CD4-positive, alpha-beta memory T cell (primary cell): ENCODE measurements at regions not wholly inside any gene's neighbourhood (a gene's known extent, or its start where the extent isn't known, plus 50 kb on each side); places are given as distances from the start of the nearest gene placed in this dataset.

Experiments
- CTCF ChIA-PET: fragments of 350-600 bp; sonication (Branson Sonifier 250); formaldehyde crosslinking; loops from one replicate; lab custom pipeline; 2021; ENCODE audit warnings: inconsistent platforms; ENCODE audit not compliant: partially characterized antibody; lab: Charles Lee
- POLR2A ChIA-PET: fragments of 350-600 bp; sonication (Branson Sonifier 250); formaldehyde crosslinking; loops from one replicate; lab custom pipeline; 2021; ENCODE audit not compliant: partially characterized antibody; lab: Charles Lee
- DNase-seq, 5 donors: peaks; one replicate each; pipeline versions ENCODE4 v3.0.0 to v3.0.0-alpha.2; 2020 to 2022; ENCODE audit warnings: mixed read lengths in 1 of 5
- H3K27ac ChIP-seq: one replicate; pipeline ENCODE4 v1.7.0; 2013; ENCODE audit warnings: low read depth, low read length
- H3K27me3 ChIP-seq: 2 replicates; pipeline ENCODE4 v1.7.0; 2013; ENCODE audit warnings: mild to moderate bottlenecking, low read length, moderate library complexity; ENCODE audit not compliant: insufficient read depth
- H3K36me3 ChIP-seq: 2 replicates; pipeline ENCODE4 v1.7.0; 2013; ENCODE audit warnings: mild to moderate bottlenecking, low read length, moderate library complexity; ENCODE audit not compliant: insufficient read depth
- H3K4me1 ChIP-seq: 2 replicates; pipeline ENCODE4 v1.7.0; 2013; ENCODE audit warnings: mild to moderate bottlenecking, low read length, moderate library complexity; ENCODE audit not compliant: insufficient read depth
- H3K4me3 ChIP-seq, 2 donors: one replicate each; pipeline ENCODE4 v1.7.0; 2013; ENCODE audit warnings: low read length in 2 of 2, mild to moderate bottlenecking in 1 of 2
- H3K9me3 ChIP-seq, 2 donors: one replicate each; pipeline ENCODE4 v1.7.0; 2013; ENCODE audit warnings: low read length in 2 of 2, control low read depth in 1 of 2; ENCODE audit not compliant: control insufficient read depth in 1 of 2
- H3K27ac Mint-ChIP-seq, 7 donors: one replicate each; pipeline ENCODE4 v1.8.0; 2020 to 2021; ENCODE audit warnings: mixed read lengths in 7 of 7, mild to moderate bottlenecking in 6 of 7, inconsistent platforms in 3 of 7, moderate library complexity in 3 of 7
- H3K27me3 Mint-ChIP-seq, 2 donors: one replicate each; pipeline ENCODE4 v1.8.0; 2020 to 2021; ENCODE audit warnings: mixed read lengths in 2 of 2
- H3K36me3 Mint-ChIP-seq, 2 donors: one replicate each; pipeline ENCODE4 v1.8.0; 2020 to 2021; ENCODE audit warnings: mixed read lengths in 2 of 2, inconsistent platforms in 1 of 2, mild to moderate bottlenecking in 1 of 2
- H3K4me1 Mint-ChIP-seq, 4 donors: one replicate each; pipeline ENCODE4 v1.8.0; 2020 to 2021; ENCODE audit warnings: mixed read lengths in 4 of 4, mild to moderate bottlenecking in 1 of 4
- H3K4me3 Mint-ChIP-seq, 8 donors: one replicate each; pipeline ENCODE4 v1.8.0; 2020 to 2021; ENCODE audit warnings: mixed read lengths in 8 of 8, mild to moderate bottlenecking in 7 of 8, moderate library complexity in 6 of 8, inconsistent platforms in 3 of 8
- H3K9me3 Mint-ChIP-seq, 8 donors: one replicate each; pipeline ENCODE4 v1.8.0; 2020 to 2021; ENCODE audit warnings: mixed read lengths in 8 of 8, mild to moderate bottlenecking in 5 of 8, inconsistent platforms in 3 of 8, moderate library complexity in 1 of 8
- intact Hi-C: fragments of 100-400 bp; cut with micrococcal nuclease; formaldehyde crosslinking; loops from one replicate; pipeline ENCODE4 v1.15.1; 2023

DNA sequence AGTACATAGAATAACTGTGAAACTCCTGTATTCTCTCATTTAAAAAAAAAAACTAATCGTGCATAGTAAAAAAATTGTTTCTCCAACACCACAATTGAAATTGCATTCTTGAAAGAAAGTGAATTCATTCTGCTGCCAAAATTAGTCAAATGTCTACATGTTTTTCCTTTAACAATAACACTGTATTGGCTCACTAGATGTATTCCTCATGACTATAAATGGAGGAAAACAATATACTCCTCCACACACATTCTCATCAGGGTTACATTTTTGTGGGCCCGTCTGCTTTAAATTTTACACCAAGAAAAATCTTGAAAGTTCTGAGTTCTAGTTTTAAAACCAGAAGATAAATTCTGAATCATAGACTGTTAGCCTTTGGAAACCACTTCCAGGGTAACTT lies 233.6 kb downstream of the KLF12 start:
- intact Hi-C loops = no loop called here
- Mint-ChIP-seq H3K4me3 (no peak overlapping the region), H3K27ac (no peak overlapping the region), H3K9me3 (peaks cover 0 to 9% (median 0%) of the 10 kb centered on the region in 8 donors), H3K36me3 (peaks cover 32 to 43% of the 10 kb centered on the region in 2 donors), H3K4me1 (peaks cover 49 to 78% (median 63%) of the 10 kb centered on the region in 4 donors), H3K27me3 (no peaks in the 10 kb centered on the region)
- Histone ChIP-seq H3K4me3 (no peak overlapping the region), H3K36me3 (no peaks in the 10 kb centered on the region), H3K27ac (no peak overlapping the region), H3K9me3 (no peaks in the 10 kb centered on the region), H3K27me3 (no peaks in the 10 kb centered on the region), H3K4me1 (peaks cover 59% of the 10 kb centered on the region)
- DNase-seq = no peak
- POLR2A ChIA-PET = no interaction called here
- CTCF ChIA-PET = no interaction called here

DNA sequence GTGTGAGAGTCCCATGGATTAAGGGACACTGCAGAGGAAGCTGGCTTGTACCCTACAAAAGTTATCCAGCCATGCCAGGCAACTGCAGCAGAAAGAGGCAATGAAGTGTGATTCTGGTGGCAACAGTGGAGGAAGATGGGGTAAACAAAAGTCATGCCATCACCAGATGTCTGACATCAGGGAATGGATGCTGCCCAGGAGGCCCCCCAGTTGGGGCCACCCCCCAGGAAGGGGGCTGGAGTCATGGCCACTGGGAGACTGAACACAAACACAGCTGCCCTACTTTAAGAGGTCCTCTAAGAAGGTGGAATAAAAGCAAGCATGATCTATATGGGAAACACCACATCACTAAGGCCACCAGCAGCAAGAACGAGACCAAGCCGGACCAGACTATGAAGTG lies 235.3 kb downstream of the KLF12 start:
- peak in 1 of 5 donors; percentile 20 for DNase-seq
- Histone ChIP-seq H3K36me3 (no peaks in the 10 kb centered on the region), H3K27me3 (no peaks in the 10 kb centered on the region), H3K4me1 (peaks cover 58% of the 10 kb centered on the region), H3K4me3 (no peak overlapping the region), H3K27ac (no peak overlapping the region), H3K9me3 (no peaks in the 10 kb centered on the region)
- Mint-ChIP-seq H3K36me3 (peaks cover 36 to 40% of the 10 kb centered on the region in 2 donors), H3K9me3 (peaks cover 0 to 9% (median 0%) of the 10 kb centered on the region in 8 donors), H3K4me3 (no peak overlapping the region), H3K4me1 (peaks cover 50 to 80% (median 65%) of the 10 kb centered on the region in 4 donors), H3K27me3 (no peaks in the 10 kb centered on the region), H3K27ac (peak overlapping the region in 1 of 7 donors; percentile 63)
- POLR2A ChIA-PET = no interaction called here
- CTCF ChIA-PET = no interaction called here
- intact Hi-C loops = no loop called here

DNA sequence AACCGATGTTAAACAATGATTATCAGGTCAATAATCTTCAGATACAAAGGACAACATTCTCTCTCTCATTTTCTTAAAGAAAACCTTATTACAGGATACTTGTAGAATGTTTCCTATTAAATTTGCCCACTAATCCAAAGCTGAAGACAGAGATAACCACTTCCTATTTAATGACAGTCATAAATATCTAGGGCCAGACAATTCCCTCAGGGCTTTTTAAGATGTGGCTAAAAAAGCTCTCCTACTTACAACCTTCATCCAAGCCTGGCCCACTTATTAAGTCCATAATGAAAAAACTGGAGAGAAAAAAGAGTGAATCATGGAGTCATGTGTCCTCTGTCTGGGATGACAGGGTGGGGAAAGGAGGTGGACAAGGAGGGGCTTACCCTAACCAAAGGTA lies 235.9 kb downstream of the KLF12 start:
- ChIA-PET CTCF (no interaction called here), POLR2A (no interaction called here)
- Histone ChIP-seq H3K36me3 (no peaks in the 10 kb centered on the region), H3K27me3 (no peaks in the 10 kb centered on the region), H3K9me3 (no peaks in the 10 kb centered on the region), H3K4me1 (peaks cover 52% of the 10 kb centered on the region), H3K4me3 (no peak overlapping the region), H3K27ac (no peak overlapping the region)
- Mint-ChIP-seq H3K36me3 (peaks cover 35 to 41% of the 10 kb centered on the region in 2 donors), H3K4me3 (no peak overlapping the region), H3K27ac (peak overlapping the region in 3 of 7 donors; percentile 22 to 38 (median 33)), H3K27me3 (no peaks in the 10 kb centered on the region), H3K4me1 (peaks cover 52 to 75% (median 62%) of the 10 kb centered on the region in 4 donors), H3K9me3 (peaks cover 0 to 9% (median 0%) of the 10 kb centered on the region in 8 donors)
- DNase-seq = no peak
- intact Hi-C loops = no loop called here

DNA sequence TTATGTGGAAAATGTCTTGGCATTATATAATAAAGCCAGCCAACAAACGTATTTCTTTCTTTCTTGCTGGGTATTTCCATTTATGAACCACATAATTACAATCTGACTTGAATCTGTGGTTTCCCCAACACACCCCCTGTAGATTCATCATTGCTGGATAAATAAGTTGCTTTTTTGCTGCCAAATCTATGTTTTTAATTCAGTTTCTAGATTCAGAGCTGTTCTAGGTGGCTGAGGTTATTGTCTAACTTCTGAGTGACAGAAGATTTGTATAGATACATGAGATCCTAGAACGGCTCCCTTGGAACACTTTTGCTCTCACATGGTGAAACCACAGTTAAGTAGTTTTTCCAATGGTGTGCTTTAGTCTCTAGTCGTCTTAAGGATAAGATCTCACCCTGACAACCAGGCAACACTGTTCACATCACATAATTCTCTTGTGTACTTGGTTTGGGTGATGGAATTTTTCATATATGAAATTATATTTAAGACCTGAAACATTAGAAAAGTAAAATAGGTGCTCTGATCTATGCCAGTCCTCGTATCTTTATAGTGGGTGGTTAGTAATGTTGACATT lies 239.1 kb downstream of the KLF12 start:
- H3K9me3 ChIP-seq = no peaks in the 10 kb centered on the region
- no peaks in the 10 kb centered on the region for H3K27me3 ChIP-seq
- H3K36me3 ChIP-seq = no peaks in the 10 kb centered on the region
- DNase-seq = peak in 1 of 5 donors; percentile 14
- no peak overlapping the region for H3K27ac ChIP-seq
- POLR2A ChIA-PET = no interaction called here
- Mint-ChIP-seq H3K4me3 (peak overlapping the region in 3 of 8 donors; percentile 5 to 62 (median 25)), H3K36me3 (peaks cover 21 to 24% of the 10 kb centered on the region in 2 donors), H3K27me3 (no peaks in the 10 kb centered on the region), H3K27ac (peak overlapping the region in 4 of 7 donors; percentile 57 to 91 (median 70)), H3K9me3 (no peaks in the 10 kb centered on the region), H3K4me1 (peaks cover 44 to 59% (median 47%) of the 10 kb centered on the region in 4 donors)
- CTCF ChIA-PET = no interaction called here
- H3K4me3 ChIP-seq = no peak overlapping the region
- intact Hi-C loops = loop anchor here (5.0 kb wide), 1 partner anchor 32 kb away; no protein-coding TSS in a partner anchor
- H3K4me1 ChIP-seq = peaks cover 33% of the 10 kb centered on the region

DNA sequence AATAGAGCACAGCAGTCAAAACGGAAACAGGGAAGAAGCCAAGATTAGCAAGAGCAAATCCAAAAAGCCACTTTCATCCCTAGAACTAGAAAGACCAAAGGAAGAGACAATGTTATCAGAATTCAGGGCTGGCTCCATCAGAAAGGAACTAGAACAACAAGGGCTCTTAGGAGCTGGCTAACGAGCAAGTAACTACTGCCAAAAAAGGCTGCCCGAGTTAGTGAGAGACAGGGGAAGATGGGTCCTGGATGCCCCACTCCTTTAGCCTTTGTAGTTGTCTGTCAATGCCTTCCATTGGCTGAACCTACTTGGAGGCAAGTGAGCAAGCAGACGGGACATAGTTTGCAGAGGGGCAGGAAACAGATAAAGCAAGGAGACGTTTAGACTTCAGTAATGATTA lies 240.4 kb downstream of the KLF12 start:
- Histone ChIP-seq H3K4me1 (peaks cover 28% of the 10 kb centered on the region), H3K9me3 (no peaks in the 10 kb centered on the region), H3K36me3 (no peaks in the 10 kb centered on the region), H3K27me3 (no peaks in the 10 kb centered on the region), H3K4me3 (no peak overlapping the region), H3K27ac (no peak overlapping the region)
- H3K27ac Mint-ChIP-seq = no peak overlapping the region
- H3K9me3 Mint-ChIP-seq = no peaks in the 10 kb centered on the region
- H3K4me3 Mint-ChIP-seq = no peak overlapping the region
- DNase-seq = no peak
- intact Hi-C loops = loop anchor here (5.0 kb wide), 1 partner anchor 33 kb away; no protein-coding TSS in a partner anchor
- CTCF ChIA-PET = no interaction called here
- peaks cover 14 to 16% of the 10 kb centered on the region in 2 donors for H3K36me3 Mint-ChIP-seq
- H3K4me1 Mint-ChIP-seq = peaks cover 39 to 47% (median 44%) of the 10 kb centered on the region in 4 donors
- no peaks in the 10 kb centered on the region for H3K27me3 Mint-ChIP-seq
- POLR2A ChIA-PET = no interaction called here

DNA sequence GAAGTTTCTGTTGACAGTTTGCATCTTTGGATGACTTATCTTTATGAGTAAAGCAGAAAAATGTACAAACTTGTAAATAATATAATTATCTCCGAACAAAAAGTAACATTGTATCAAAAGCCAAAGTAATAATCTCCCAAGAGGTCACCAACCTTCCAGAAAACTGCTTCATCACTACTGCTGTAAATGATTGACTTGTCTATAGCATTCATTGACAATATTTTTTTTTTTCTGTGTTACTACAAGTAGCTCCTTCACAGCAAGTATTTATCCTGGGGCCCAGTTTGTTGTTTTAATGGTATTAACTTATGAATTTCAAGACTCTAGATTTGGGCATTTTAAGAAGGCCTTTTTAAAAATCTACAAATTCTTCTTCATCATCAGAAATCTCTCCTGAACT lies 242.4 kb downstream of the KLF12 start:
- no peak overlapping the region for H3K27ac Mint-ChIP-seq
- Histone ChIP-seq H3K36me3 (no peaks in the 10 kb centered on the region), H3K27me3 (no peaks in the 10 kb centered on the region), H3K9me3 (no peaks in the 10 kb centered on the region), H3K27ac (no peak overlapping the region), H3K4me3 (no peak overlapping the region), H3K4me1 (peaks cover 18% of the 10 kb centered on the region)
- no peak for DNase-seq
- intact Hi-C loops = loop anchor here (2.0 to 5.0 kb wide), 2 partner anchors 19 to 35 kb away; no protein-coding TSS in a partner anchor
- peaks cover 19% of the 10 kb centered on the region in 2 donors for H3K36me3 Mint-ChIP-seq
- H3K9me3 Mint-ChIP-seq = no peaks in the 10 kb centered on the region
- POLR2A ChIA-PET = interaction anchor here (1.2 kb wide), 1 partner anchor 32 kb away, joined by 3 read pairs; no protein-coding TSS in a partner anchor
- CTCF ChIA-PET = no interaction called here
- H3K27me3 Mint-ChIP-seq = no peaks in the 10 kb centered on the region
- peaks cover 20 to 32% (median 30%) of the 10 kb centered on the region in 4 donors for H3K4me1 Mint-ChIP-seq
- H3K4me3 Mint-ChIP-seq = no peak overlapping the region

DNA sequence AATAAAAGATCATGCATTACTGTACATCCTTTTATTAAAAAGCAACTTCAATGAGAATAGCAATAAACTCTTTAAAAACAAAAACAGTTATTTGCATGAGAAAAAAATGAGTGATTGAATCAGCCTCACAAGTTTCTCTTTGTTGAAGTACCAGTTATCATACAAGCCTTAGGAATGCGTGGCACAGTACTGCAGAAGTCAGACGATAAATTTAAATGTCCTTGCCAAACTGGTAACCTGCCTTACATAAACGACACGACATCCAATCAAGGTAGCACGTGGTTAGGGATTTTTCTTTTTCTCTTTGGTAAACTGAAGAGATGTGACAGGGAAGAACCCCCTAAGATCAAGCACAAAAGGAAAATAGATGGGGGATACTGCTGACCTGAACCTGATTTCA lies 251.0 kb downstream of the KLF12 start:
- H3K4me1 Mint-ChIP-seq = peaks cover 47 to 68% (median 53%) of the 10 kb centered on the region in 4 donors
- Histone ChIP-seq H3K4me1 (peaks cover 42% of the 10 kb centered on the region), H3K9me3 (no peaks in the 10 kb centered on the region), H3K27me3 (no peaks in the 10 kb centered on the region), H3K27ac (no peak overlapping the region), H3K4me3 (no peak overlapping the region), H3K36me3 (no peaks in the 10 kb centered on the region)
- H3K36me3 Mint-ChIP-seq = peaks cover 45 to 46% of the 10 kb centered on the region in 2 donors
- H3K9me3 Mint-ChIP-seq = peaks cover 0 to 5% (median 0%) of the 10 kb centered on the region in 8 donors
- ChIA-PET POLR2A (interaction anchor here (1.1 kb wide), 1 partner anchor 142 kb away, joined by 3 read pairs; no protein-coding TSS in a partner anchor), CTCF (no interaction called here)
- DNase-seq = no peak
- no peak overlapping the region for H3K27ac Mint-ChIP-seq
- H3K27me3 Mint-ChIP-seq = no peaks in the 10 kb centered on the region
- intact Hi-C loops = no loop called here
- no peak overlapping the region for H3K4me3 Mint-ChIP-seq
